ENCODE measurements at regions not wholly inside any gene's neighbourhood (a gene's known extent, or its start where the extent isn't known, plus 50 kb on each side); places are given as distances from the start of the nearest gene placed in this dataset.
A peak's percentile ranks its signal among the peaks of the same experiment; 100 is the strongest.

DNA sequence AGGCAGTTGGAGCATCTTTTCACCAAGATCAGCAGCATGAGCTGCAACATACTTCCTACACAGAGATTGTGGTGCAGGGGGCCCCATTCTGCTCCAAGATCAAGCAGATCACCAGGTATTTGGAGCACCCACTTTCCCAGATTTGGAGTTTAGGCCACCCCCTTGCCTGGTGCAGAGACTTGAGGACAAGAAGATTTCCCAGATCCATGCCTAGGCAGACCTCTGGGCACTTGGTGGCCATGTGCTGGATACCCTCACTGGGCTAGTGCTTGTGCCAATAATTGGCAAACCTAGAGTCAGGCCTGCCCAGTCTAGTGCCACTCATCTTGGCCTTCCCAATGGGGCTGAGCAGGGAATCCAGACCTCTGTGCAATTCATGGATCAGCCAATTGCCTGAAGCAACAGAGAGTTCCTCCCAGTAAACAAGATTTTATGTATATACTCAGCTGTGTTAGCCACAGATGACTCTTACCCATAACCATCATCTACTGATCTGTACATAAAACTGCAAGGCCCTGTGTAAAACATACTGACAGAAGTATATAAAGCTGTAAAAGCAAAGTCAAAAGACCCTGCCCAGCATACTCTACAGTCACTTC, 228.4 kb upstream of the EMCN start:
- Histone ChIP-seq H3K9me3 (no peaks in the 10 kb centered on the region), H3K36me3 (no peaks in the 10 kb centered on the region), H3K4me1 (no peaks in the 10 kb centered on the region), H3K27me3 (no peaks in the 10 kb centered on the region), H3K4me3 (no peak overlapping the region), H3K27ac (no peak overlapping the region)
- no peak for DNase-seq
- no peak for ATAC-seq
- in situ Hi-C loops (cut with MboI; ENCODE audit: low sequenced_read_pairs in 4 of 4) (loop anchor here in 1 of 4 donors (25.0 kb wide), 1 partner anchor 309 kb away; no protein-coding TSS in a partner anchor), intact Hi-C loops (cut with DNase I; ENCODE audit: low total_unique reads) (no loop called here)
- TF ChIP-seq CTCF (IDR thresholded peaks at IDR 0.05 in 4 of 5, conservative IDR thresholded peaks at IDR 0.05 in 1 of 5) = no peak
- no peak for TF ChIP-seq POLR2A (IDR thresholded peaks at IDR 0.05)

- TF ChIP-seq CTCF (IDR thresholded peaks at IDR 0.05 in 4 of 5, conservative IDR thresholded peaks at IDR 0.05 in 1 of 5) = peak in 3 of 5 experiments; percentile 15 to 51 (median 49)
- TF ChIP-seq POLR2A (IDR thresholded peaks at IDR 0.05) = no peak
- DNase-seq = no peak
- Histone ChIP-seq H3K36me3 (no peaks in the 10 kb centered on the region), H3K4me1 (no peaks in the 10 kb centered on the region), H3K9me3 (no peaks in the 10 kb centered on the region), H3K27ac (no peak overlapping the region), H3K27me3 (no peaks in the 10 kb centered on the region), H3K4me3 (no peak overlapping the region)
- intact Hi-C loops (cut with DNase I; ENCODE audit: low total_unique reads) (loop anchor here (5.0 kb wide), 1 partner anchor 650 kb away; no protein-coding TSS in a partner anchor), in situ Hi-C loops (cut with MboI; ENCODE audit: low sequenced_read_pairs in 4 of 4) (loop anchor here in 2 of 4 donors (5.0 to 25.0 kb wide), 2 partner anchors 305 to 320 kb away; no protein-coding TSS in a partner anchor)
- peak in 1 of 2 donors; percentile 56 for ATAC-seq
These were observed 224.2 kb upstream of the EMCN start for GRCh38 chr4:100742045-100742444.

- no peak for ATAC-seq
- Histone ChIP-seq H3K4me3 (no peak overlapping the region), H3K4me1 (no peaks in the 10 kb centered on the region), H3K27me3 (no peaks in the 10 kb centered on the region), H3K27ac (no peak overlapping the region), H3K36me3 (no peaks in the 10 kb centered on the region), H3K9me3 (no peaks in the 10 kb centered on the region)
- DNase-seq = no peak
- TF ChIP-seq CTCF (IDR thresholded peaks at IDR 0.05 in 4 of 5, conservative IDR thresholded peaks at IDR 0.05 in 1 of 5) (no peak), POLR2A (IDR thresholded peaks at IDR 0.05) (no peak)
- intact Hi-C loops (cut with DNase I; ENCODE audit: low total_unique reads) (loop anchor here (5.0 kb wide), 1 partner anchor 317 kb away; no protein-coding TSS in a partner anchor), in situ Hi-C loops (cut with MboI; ENCODE audit: low sequenced_read_pairs in 4 of 4) (loop anchor here in 1 of 4 donors (25.0 kb wide), 1 partner anchor 302 kb away; no protein-coding TSS in a partner anchor)
These were observed 221.6 kb upstream of the EMCN start for GRCh38 chr4:100739426-100739825.

- ATAC-seq = peak; percentile 73 to 77
- TF ChIP-seq CTCF (IDR thresholded peaks at IDR 0.05 in 4 of 5, conservative IDR thresholded peaks at IDR 0.05 in 1 of 5) = no peak
- TF ChIP-seq POLR2A (IDR thresholded peaks at IDR 0.05) = no peak
- Histone ChIP-seq H3K27ac (peak overlapping the region; percentile 31 to 60 (median 49)), H3K27me3 (no peaks in the 10 kb centered on the region), H3K4me3 (no peak overlapping the region), H3K9me3 (no peaks in the 10 kb centered on the region), H3K4me1 (no peaks in the 10 kb centered on the region), H3K36me3 (no peaks in the 10 kb centered on the region)
- intact Hi-C loops (cut with DNase I; ENCODE audit: low total_unique reads) (loop anchor here (5.0 kb wide), 1 partner anchor 316 kb away; no protein-coding TSS in a partner anchor), in situ Hi-C loops (cut with MboI; ENCODE audit: low sequenced_read_pairs in 4 of 4) (loop anchor here in 1 of 4 donors (25.0 kb wide), 1 partner anchor 301 kb away; no protein-coding TSS in a partner anchor)
- DNase-seq = peak in 1 of 2 donors; percentile 15
These were observed 220.7 kb upstream of the EMCN start for GRCh38 chr4:100738196-100739165.

All from gastrocnemius medialis (tissue), 4 donors.